ENCODE measurements at regions not wholly inside any gene's neighbourhood (a gene's known extent, or its start where the extent isn't known, plus 50 kb on each side); places are given as distances from the start of the nearest gene placed in this dataset.
A peak's percentile ranks its signal among the peaks of the same experiment; 100 is the strongest.

- Histone ChIP-seq H3K36me3 (ENCODE audit: control insufficient read depth, insufficient read depth, low read length, severe bottlenecking) (no peaks in the 10 kb centered on the region), H3K9me3 (ENCODE audit: control insufficient read depth, low read length) (peaks cover 17% of the 10 kb centered on the region), H3K27me3 (replicated peaks; ENCODE audit: control insufficient read depth, insufficient read depth, low read length) (no peaks in the 10 kb centered on the region), H3K9ac (ENCODE audit: low read length) (no peak overlapping the region), H3K4me3 (ENCODE audit: low read length) (no peak overlapping the region), H3K4me1 (ENCODE audit: control insufficient read depth, insufficient read depth, low read length) (no peaks in the 10 kb centered on the region)
- DNase-seq (ENCODE audit: low read depth) = no peak
These were observed 1143.6 kb upstream of the GYPC start for GRCh38 chr2:125512313-125512712.

DNA sequence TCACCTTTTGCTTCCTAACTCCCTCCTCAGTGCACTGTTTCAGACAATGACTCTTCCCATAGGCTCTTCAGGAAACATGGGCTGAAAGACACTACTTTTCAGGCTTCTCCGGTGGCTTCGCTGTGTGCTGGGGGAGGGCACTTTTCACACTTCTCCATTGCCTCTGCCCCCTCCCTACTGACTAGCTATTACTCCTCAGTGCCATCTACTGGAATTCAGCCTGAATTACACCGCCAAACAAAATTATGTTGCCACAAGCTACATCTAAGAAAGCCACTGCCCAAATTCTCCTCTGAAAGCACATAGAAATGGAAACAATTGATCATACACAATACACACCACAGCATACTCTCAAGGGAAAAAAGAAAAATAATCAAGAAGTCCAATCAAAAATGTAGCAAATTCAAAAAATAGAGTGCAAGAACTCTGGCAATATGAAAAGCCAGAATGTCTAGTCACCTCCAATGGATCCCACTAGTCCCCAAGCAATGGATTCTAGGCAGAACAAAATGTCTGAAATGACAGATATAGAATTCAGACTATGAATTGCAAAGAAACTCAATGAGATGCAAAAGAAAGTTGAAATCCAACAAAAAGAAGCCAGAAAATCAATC, 1139.4 kb upstream of the GYPC start:
- H3K9ac ChIP-seq (ENCODE audit: low read length) = no peak overlapping the region
- no peaks in the 10 kb centered on the region for H3K27me3 ChIP-seq (replicated peaks; ENCODE audit: control insufficient read depth, insufficient read depth, low read length)
- no peaks in the 10 kb centered on the region for H3K36me3 ChIP-seq (ENCODE audit: control insufficient read depth, insufficient read depth, low read length, severe bottlenecking)
- peaks cover 15% of the 10 kb centered on the region for H3K9me3 ChIP-seq (ENCODE audit: control insufficient read depth, low read length)
- no peaks in the 10 kb centered on the region for H3K4me1 ChIP-seq (ENCODE audit: control insufficient read depth, insufficient read depth, low read length)
- peak; percentile 29 for DNase-seq (ENCODE audit: low read depth)
- H3K4me3 ChIP-seq (ENCODE audit: low read length) = no peak overlapping the region

DNA sequence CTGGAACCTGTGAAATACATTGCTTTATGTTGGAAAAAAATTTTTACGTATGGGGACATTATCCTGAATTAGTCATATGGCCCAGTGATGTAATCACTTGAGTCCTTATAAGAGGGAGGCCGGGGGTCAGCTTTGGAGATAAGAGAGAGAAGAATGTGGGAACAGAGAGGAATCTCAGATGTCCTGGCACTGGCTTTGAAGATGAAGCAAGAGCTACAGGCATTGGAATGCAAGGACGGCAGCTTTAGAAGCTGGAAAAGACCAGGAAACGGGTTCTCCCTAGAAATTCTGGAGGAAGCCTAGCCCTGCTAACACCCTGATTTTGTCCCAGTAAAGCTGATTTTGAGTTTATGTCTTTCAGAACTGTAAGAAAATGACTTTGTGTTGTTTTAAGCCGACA, 1129.9 kb upstream of the GYPC start:
- no peak for DNase-seq (ENCODE audit: low read depth)
- Histone ChIP-seq H3K9me3 (ENCODE audit: control insufficient read depth, low read length) (no peaks in the 10 kb centered on the region), H3K4me1 (ENCODE audit: control insufficient read depth, insufficient read depth, low read length) (no peaks in the 10 kb centered on the region), H3K4me3 (ENCODE audit: low read length) (no peak overlapping the region), H3K27me3 (replicated peaks; ENCODE audit: control insufficient read depth, insufficient read depth, low read length) (no peaks in the 10 kb centered on the region), H3K36me3 (ENCODE audit: control insufficient read depth, insufficient read depth, low read length, severe bottlenecking) (no peaks in the 10 kb centered on the region), H3K9ac (ENCODE audit: low read length) (no peak overlapping the region)

DNA sequence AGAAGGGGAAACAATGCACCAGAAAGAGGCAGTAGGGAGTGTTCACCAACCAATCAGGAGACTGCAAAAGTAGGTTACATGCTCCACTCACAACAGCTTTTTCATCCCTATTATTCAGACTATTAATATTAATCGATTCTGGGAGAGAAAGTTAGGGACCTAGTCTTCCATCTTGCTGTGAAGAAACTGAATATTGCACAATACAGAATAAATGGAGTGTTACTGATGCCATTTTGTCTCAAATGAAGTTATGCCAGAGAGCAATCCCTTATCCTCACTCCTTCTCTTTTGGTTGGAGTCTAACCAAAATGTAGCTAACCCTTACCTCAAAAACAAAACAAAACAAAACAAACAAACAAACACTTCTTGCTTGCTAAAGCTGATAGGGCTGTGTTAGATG, 1120.9 kb upstream of the GYPC start:
- no peaks in the 10 kb centered on the region for H3K27me3 ChIP-seq (replicated peaks; ENCODE audit: control insufficient read depth, insufficient read depth, low read length)
- H3K4me1 ChIP-seq (ENCODE audit: control insufficient read depth, insufficient read depth, low read length) = no peaks in the 10 kb centered on the region
- H3K9me3 ChIP-seq (ENCODE audit: control insufficient read depth, low read length) = no peaks in the 10 kb centered on the region
- H3K36me3 ChIP-seq (ENCODE audit: control insufficient read depth, insufficient read depth, low read length, severe bottlenecking) = no peaks in the 10 kb centered on the region
- DNase-seq (ENCODE audit: low read depth) = no peak
- H3K4me3 ChIP-seq (ENCODE audit: low read length) = no peak overlapping the region
- no peak overlapping the region for H3K9ac ChIP-seq (ENCODE audit: low read length)

- Histone ChIP-seq H3K4me1 (ENCODE audit: control insufficient read depth, insufficient read depth, low read length) (no peaks in the 10 kb centered on the region), H3K9ac (ENCODE audit: low read length) (no peak overlapping the region), H3K27me3 (replicated peaks; ENCODE audit: control insufficient read depth, insufficient read depth, low read length) (no peaks in the 10 kb centered on the region), H3K36me3 (ENCODE audit: control insufficient read depth, insufficient read depth, low read length, severe bottlenecking) (no peaks in the 10 kb centered on the region), H3K4me3 (ENCODE audit: low read length) (no peak overlapping the region), H3K9me3 (ENCODE audit: control insufficient read depth, low read length) (no peaks in the 10 kb centered on the region)
- no peak for DNase-seq (ENCODE audit: low read depth)
These were observed 1111.9 kb upstream of the GYPC start for GRCh38 chr2:125543968-125544514.

- Histone ChIP-seq H3K27me3 (replicated peaks; ENCODE audit: control insufficient read depth, insufficient read depth, low read length) (no peaks in the 10 kb centered on the region), H3K9ac (ENCODE audit: low read length) (no peak overlapping the region), H3K36me3 (ENCODE audit: control insufficient read depth, insufficient read depth, low read length, severe bottlenecking) (no peaks in the 10 kb centered on the region), H3K4me1 (ENCODE audit: control insufficient read depth, insufficient read depth, low read length) (no peaks in the 10 kb centered on the region), H3K9me3 (ENCODE audit: control insufficient read depth, low read length) (no peaks in the 10 kb centered on the region), H3K4me3 (ENCODE audit: low read length) (no peak overlapping the region)
- DNase-seq (ENCODE audit: low read depth) = no peak
These were observed 1102.2 kb upstream of the GYPC start for GRCh38 chr2:125553768-125554167.

DNA sequence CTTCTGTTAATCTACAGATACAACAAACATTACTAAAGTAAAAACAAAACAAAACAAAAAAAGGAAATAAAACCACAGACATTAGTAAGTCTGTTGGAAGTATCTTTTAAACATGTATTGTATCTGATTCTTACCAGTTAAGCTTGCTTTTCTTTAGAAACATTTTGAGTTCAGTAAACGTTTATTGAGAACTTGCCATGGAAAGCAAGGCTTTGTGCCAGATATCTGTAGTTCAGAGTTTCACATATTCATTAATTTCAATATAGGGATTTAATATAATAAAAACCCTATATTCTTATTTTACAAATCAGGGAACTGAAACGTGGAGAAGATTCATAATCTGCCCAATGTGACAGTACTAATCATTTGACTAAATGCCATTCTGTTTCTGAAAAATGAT, 1101.0 kb upstream of the GYPC start:
- H3K9me3 ChIP-seq (ENCODE audit: control insufficient read depth, low read length) = no peaks in the 10 kb centered on the region
- H3K27me3 ChIP-seq (replicated peaks; ENCODE audit: control insufficient read depth, insufficient read depth, low read length) = no peaks in the 10 kb centered on the region
- H3K4me1 ChIP-seq (ENCODE audit: control insufficient read depth, insufficient read depth, low read length) = no peaks in the 10 kb centered on the region
- DNase-seq (ENCODE audit: low read depth) = no peak
- H3K9ac ChIP-seq (ENCODE audit: low read length) = no peak overlapping the region
- no peak overlapping the region for H3K4me3 ChIP-seq (ENCODE audit: low read length)
- H3K36me3 ChIP-seq (ENCODE audit: control insufficient read depth, insufficient read depth, low read length, severe bottlenecking) = no peaks in the 10 kb centered on the region

DNA sequence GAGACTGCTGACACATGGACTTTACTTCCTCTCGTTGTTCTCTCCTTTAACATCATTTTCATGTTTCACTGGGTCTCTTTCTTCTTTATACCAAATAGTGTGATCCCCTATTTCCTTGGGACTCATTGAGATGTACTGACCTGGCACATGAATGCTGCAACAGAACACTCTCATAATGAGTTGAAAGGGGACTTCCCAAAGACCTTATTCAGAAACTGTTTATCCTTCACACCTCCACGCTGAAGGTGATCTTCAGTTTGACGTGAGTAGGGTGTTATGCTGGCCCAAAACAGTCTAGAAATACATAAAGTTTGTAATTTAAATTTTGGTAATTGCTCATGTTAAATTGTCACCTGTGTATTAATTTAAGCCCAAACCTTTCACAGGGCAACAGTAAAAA, 1096.8 kb upstream of the GYPC start:
- no peaks in the 10 kb centered on the region for H3K4me1 ChIP-seq (ENCODE audit: control insufficient read depth, insufficient read depth, low read length)
- no peaks in the 10 kb centered on the region for H3K9me3 ChIP-seq (ENCODE audit: control insufficient read depth, low read length)
- DNase-seq (ENCODE audit: low read depth) = no peak
- no peaks in the 10 kb centered on the region for H3K36me3 ChIP-seq (ENCODE audit: control insufficient read depth, insufficient read depth, low read length, severe bottlenecking)
- H3K27me3 ChIP-seq (replicated peaks; ENCODE audit: control insufficient read depth, insufficient read depth, low read length) = no peaks in the 10 kb centered on the region
- no peak overlapping the region for H3K4me3 ChIP-seq (ENCODE audit: low read length)
- no peak overlapping the region for H3K9ac ChIP-seq (ENCODE audit: low read length)

DNA sequence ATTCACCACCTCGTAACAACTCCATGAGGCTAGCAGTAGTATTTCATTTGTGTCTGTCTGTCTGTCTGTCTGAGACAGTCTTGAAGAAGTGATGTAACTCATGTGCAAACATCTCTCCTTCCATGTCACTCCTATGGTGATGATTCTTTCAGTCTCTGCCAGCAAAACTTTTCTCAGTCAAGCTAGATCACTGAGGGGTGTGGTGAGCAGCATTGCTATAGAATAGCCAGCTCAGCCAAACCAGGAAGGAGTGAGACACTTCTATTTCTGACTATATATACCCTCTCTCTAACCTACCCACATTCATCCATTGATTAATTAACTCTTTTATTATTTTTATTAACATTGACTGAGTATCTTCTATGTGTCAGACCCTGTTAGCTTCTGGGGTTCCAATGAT, 1095.1 kb upstream of the GYPC start:
- Histone ChIP-seq H3K9ac (ENCODE audit: low read length) (no peak overlapping the region), H3K36me3 (ENCODE audit: control insufficient read depth, insufficient read depth, low read length, severe bottlenecking) (no peaks in the 10 kb centered on the region), H3K4me1 (ENCODE audit: control insufficient read depth, insufficient read depth, low read length) (no peaks in the 10 kb centered on the region), H3K27me3 (replicated peaks; ENCODE audit: control insufficient read depth, insufficient read depth, low read length) (no peaks in the 10 kb centered on the region), H3K4me3 (ENCODE audit: low read length) (no peak overlapping the region), H3K9me3 (ENCODE audit: control insufficient read depth, low read length) (peaks cover 3% of the 10 kb centered on the region)
- no peak for DNase-seq (ENCODE audit: low read depth)

DNA sequence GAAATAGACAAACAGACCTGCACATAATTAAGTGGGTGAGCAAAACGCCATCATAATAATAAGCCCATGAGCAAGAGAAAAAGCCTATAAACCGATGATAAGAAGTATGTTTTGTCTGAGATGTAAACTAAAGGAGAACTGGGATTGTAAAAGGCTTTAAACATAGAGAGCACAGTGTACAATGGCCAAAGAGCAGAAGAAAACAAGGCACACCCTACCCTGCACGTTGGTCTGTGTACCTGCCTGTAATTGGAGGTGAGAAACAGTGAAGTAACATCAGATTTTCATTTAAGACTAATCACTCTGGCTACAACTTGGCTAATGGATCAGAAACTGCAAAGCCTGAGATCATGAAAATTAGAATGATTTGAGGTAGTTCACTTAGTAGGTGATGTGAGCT, 1094.7 kb upstream of the GYPC start:
- Histone ChIP-seq H3K27me3 (replicated peaks; ENCODE audit: control insufficient read depth, insufficient read depth, low read length) (no peaks in the 10 kb centered on the region), H3K4me3 (ENCODE audit: low read length) (no peak overlapping the region), H3K36me3 (ENCODE audit: control insufficient read depth, insufficient read depth, low read length, severe bottlenecking) (no peaks in the 10 kb centered on the region), H3K9me3 (ENCODE audit: control insufficient read depth, low read length) (peaks cover 3% of the 10 kb centered on the region), H3K4me1 (ENCODE audit: control insufficient read depth, insufficient read depth, low read length) (no peaks in the 10 kb centered on the region), H3K9ac (ENCODE audit: low read length) (no peak overlapping the region)
- no peak for DNase-seq (ENCODE audit: low read depth)

GRCh38 chr2:125562924-125563323, 1093.0 kb upstream of the GYPC start:
- H3K4me1 ChIP-seq (ENCODE audit: control insufficient read depth, insufficient read depth, low read length) = no peaks in the 10 kb centered on the region
- DNase-seq (ENCODE audit: low read depth) = no peak
- H3K9ac ChIP-seq (ENCODE audit: low read length) = no peak overlapping the region
- H3K27me3 ChIP-seq (replicated peaks; ENCODE audit: control insufficient read depth, insufficient read depth, low read length) = no peaks in the 10 kb centered on the region
- H3K36me3 ChIP-seq (ENCODE audit: control insufficient read depth, insufficient read depth, low read length, severe bottlenecking) = no peaks in the 10 kb centered on the region
- H3K4me3 ChIP-seq (ENCODE audit: low read length) = no peak overlapping the region
- H3K9me3 ChIP-seq (ENCODE audit: control insufficient read depth, low read length) = peaks cover 3% of the 10 kb centered on the region

- H3K4me3 ChIP-seq (ENCODE audit: low read length) = no peak overlapping the region
- no peaks in the 10 kb centered on the region for H3K36me3 ChIP-seq (ENCODE audit: control insufficient read depth, insufficient read depth, low read length, severe bottlenecking)
- no peaks in the 10 kb centered on the region for H3K4me1 ChIP-seq (ENCODE audit: control insufficient read depth, insufficient read depth, low read length)
- H3K27me3 ChIP-seq (replicated peaks; ENCODE audit: control insufficient read depth, insufficient read depth, low read length) = no peaks in the 10 kb centered on the region
- no peak for DNase-seq (ENCODE audit: low read depth)
- H3K9ac ChIP-seq (ENCODE audit: low read length) = no peak overlapping the region
- H3K9me3 ChIP-seq (ENCODE audit: control insufficient read depth, low read length) = peaks cover 3% of the 10 kb centered on the region
These were observed 1091.5 kb upstream of the GYPC start for GRCh38 chr2:125564471-125564870.

Measured in adipocyte (in vitro differentiated cells).